ENCODE measurements at regions not wholly inside any gene's neighbourhood (a gene's known extent, or its start where the extent isn't known, plus 50 kb on each side); places are given as distances from the start of the nearest gene placed in this dataset.

DNA sequence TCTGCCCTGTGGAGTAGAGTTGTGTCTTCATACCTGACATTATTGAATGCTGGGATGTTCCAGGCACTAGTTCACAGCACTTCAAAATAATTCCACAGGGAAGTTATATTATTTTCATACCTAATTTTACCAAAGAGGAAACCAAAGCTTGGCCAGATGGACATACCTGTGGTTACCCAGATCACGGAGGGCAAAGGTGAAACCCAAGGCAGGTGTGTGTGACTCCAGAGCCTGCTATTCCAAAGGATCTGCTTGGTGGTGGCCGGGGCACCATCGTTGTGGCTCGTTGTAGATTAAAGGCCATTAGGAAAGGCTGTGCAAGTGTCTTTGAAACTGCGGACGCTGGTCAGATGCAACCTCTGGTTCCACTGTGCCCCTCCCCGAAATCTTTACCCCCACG, 108.6 kb downstream of the ZBTB18 start:
- Mint-ChIP-seq H3K36me3 (peaks cover 3% of the 10 kb centered on the region; the same call in 1 of the 2 replicates), H3K27me3 (ENCODE audit: low read depth) (no peaks in the 10 kb centered on the region), H3K27ac (no peak overlapping the region), H3K4me1 (peaks cover 17% of the 10 kb centered on the region), H3K9me3 (peaks cover 4% of the 10 kb centered on the region), H3K4me3 (no peak overlapping the region)
- no peak for ATAC-seq
- TF ChIP-seq ETV6 (CRISPR knock-in tag; IDR thresholded peaks at IDR 0.05) (no peak), EMX1 (CRISPR knock-in tag; IDR thresholded peaks at IDR 0.05) (no peak), SP1 (CRISPR knock-in tag; conservative IDR thresholded peaks at IDR 0.05) (no peak), ZNF671 (CRISPR knock-in tag; IDR thresholded peaks at IDR 0.05) (no peak), ZNF396 (CRISPR knock-in tag; IDR thresholded peaks at IDR 0.05; ENCODE audit: borderline replicate concordance) (no peak), SOX15 (CRISPR knock-in tag; IDR thresholded peaks at IDR 0.05) (no peak)
- TF ChIP-seq, protein P1, sequence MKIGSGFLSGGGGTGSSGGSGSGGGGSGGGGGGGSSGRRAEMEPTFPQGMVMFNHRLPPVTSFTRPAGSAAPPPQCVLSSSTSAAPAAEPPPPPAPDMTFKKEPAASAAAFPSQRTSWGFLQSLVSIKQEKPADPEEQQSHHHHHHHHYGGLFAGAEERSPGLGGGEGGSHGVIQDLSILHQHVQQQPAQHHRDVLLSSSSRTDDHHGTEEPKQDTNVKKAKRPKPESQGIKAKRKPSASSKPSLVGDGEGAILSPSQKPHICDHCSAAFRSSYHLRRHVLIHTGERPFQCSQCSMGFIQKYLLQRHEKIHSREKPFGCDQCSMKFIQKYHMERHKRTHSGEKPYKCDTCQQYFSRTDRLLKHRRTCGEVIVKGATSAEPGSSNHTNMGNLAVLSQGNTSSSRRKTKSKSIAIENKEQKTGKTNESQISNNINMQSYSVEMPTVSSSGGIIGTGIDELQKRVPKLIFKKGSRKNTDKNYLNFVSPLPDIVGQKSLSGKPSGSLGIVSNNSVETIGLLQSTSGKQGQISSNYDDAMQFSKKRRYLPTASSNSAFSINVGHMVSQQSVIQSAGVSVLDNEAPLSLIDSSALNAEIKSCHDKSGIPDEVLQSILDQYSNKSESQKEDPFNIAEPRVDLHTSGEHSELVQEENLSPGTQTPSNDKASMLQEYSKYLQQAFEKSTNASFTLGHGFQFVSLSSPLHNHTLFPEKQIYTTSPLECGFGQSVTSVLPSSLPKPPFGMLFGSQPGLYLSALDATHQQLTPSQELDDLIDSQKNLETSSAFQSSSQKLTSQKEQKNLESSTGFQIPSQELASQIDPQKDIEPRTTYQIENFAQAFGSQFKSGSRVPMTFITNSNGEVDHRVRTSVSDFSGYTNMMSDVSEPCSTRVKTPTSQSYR (CRISPR knock-in tag; IDR thresholded peaks at IDR 0.05), result no peak
- no peak for DNase-seq (ENCODE audit: low spot score)
- CTCF ChIA-PET, result no interaction called here
- POLR2A ChIA-PET, result no interaction called here

DNA sequence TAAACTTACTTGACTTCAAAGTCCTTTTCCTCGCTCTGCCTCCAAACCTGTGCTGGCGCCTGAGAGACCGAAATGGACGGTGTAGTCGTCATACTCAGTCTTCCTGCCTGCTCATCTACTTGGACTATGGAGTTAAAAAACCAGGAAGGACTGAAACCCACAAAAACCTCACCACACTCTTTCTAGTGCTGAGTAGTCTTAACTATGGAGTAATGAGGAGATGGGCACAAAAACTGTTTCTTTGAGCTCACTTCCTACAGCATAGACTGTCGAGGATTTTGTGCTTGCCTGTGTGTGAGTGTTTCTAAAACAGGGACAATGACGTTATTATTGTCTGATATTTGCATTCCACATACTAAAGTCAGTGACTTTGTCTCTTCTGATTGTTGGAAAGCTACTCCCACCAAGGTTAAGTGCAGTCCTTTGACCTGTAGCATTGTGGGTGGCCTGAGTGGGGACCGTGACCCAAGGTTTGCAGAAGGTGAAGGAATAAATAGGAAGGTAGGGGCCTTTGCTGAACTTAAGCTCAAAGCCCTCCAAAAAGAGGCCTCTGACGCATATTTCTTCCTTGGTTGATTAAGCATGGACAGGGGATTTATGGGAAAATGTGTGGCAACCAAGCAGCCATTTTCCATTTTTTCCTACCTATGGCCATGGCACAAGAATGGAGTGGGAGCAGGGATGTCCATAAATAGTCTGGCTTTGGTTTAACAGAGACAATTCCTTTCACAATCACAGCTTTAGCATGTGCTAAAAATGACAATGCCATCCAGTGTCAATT, 109.6 kb downstream of the ZBTB18 start:
- DNase-seq (ENCODE audit: low spot score) (no peak), ATAC-seq (no peak)
- peaks cover 3% of the 10 kb centered on the region; the same call in 1 of the 2 replicates for H3K36me3 Mint-ChIP-seq
- POLR2A ChIA-PET, result interaction anchor here (0.7 kb wide), 1 partner anchor 30 kb away, joined by 3 read pairs; no protein-coding TSS in a partner anchor
- H3K27me3 Mint-ChIP-seq (ENCODE audit: low read depth), result no peaks in the 10 kb centered on the region
- peaks cover 14% of the 10 kb centered on the region for H3K4me1 Mint-ChIP-seq
- TF ChIP-seq NFYB (CRISPR knock-in tag; conservative IDR thresholded peaks at IDR 0.05; ENCODE audit: low read depth) (no peak), ZNF219 (CRISPR knock-in tag; IDR thresholded peaks at IDR 0.05; ENCODE audit: borderline replicate concordance) (no peak)
- TF ChIP-seq, protein P2, sequence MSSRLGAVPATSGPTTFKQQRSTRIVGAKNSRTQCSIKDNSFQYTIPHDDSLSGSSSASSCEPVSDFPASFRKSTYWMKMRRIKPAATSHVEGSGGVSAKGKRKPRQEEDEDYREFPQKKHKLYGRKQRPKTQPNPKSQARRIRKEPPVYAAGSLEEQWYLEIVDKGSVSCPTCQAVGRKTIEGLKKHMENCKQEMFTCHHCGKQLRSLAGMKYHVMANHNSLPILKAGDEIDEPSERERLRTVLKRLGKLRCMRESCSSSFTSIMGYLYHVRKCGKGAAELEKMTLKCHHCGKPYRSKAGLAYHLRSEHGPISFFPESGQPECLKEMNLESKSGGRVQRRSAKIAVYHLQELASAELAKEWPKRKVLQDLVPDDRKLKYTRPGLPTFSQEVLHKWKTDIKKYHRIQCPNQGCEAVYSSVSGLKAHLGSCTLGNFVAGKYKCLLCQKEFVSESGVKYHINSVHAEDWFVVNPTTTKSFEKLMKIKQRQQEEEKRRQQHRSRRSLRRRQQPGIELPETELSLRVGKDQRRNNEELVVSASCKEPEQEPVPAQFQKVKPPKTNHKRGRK (CRISPR knock-in tag; IDR thresholded peaks at IDR 0.05; ENCODE audit: borderline replicate concordance), result no peak
- no peak overlapping the region for H3K4me3 Mint-ChIP-seq
- H3K27ac Mint-ChIP-seq, result no peak overlapping the region
- H3K9me3 Mint-ChIP-seq, result peaks cover 4% of the 10 kb centered on the region
- CTCF ChIA-PET, result no interaction called here

DNA sequence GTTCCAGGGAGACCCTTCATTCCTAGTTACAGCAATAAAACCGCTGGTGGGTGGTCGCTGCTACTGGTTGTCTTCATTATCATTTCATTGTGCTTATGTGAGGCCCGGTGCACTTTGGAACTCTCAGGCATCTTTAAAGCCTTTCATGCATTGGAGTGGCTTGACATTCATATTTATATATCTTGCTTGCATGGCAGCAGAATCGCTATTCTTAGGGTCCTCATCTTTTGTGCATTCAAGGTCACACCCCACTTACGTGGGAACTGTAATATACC, 110.1 kb downstream of the ZBTB18 start:
- Mint-ChIP-seq H3K9me3 (peaks cover 4% of the 10 kb centered on the region), H3K27ac (no peak overlapping the region), H3K4me3 (no peak overlapping the region), H3K36me3 (peaks cover 3% of the 10 kb centered on the region; the same call in 1 of the 2 replicates), H3K27me3 (ENCODE audit: low read depth) (no peaks in the 10 kb centered on the region), H3K4me1 (peaks cover 14% of the 10 kb centered on the region)
- no peak for DNase-seq (ENCODE audit: low spot score)
- ChIA-PET POLR2A (no interaction called here), CTCF (no interaction called here)
- no peak; the same call in 1 of the 2 replicates for ATAC-seq
- no peak for TF ChIP-seq FOXP1 (CRISPR knock-in tag; IDR thresholded peaks at IDR 0.05; ENCODE audit: borderline replicate concordance)
- TF ChIP-seq NFE2L1 (CRISPR knock-in tag; IDR thresholded peaks at IDR 0.05), result no peak
- no peak for TF ChIP-seq SP1 (CRISPR knock-in tag; conservative IDR thresholded peaks at IDR 0.05)
- TF ChIP-seq TEAD4 (CRISPR knock-in tag; IDR thresholded peaks at IDR 0.05), result no peak
- no peak for TF ChIP-seq ZNF416 (CRISPR knock-in tag; IDR thresholded peaks at IDR 0.05)
- no peak for TF ChIP-seq SMAD4 (CRISPR knock-in tag; IDR thresholded peaks at IDR 0.05)
- TF ChIP-seq, protein P3, sequence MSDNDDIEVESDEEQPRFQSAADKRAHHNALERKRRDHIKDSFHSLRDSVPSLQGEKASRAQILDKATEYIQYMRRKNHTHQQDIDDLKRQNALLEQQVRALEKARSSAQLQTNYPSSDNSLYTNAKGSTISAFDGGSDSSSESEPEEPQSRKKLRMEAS (CRISPR knock-in tag; IDR thresholded peaks at IDR 0.05), result no peak
- TF ChIP-seq JAZF1 (CRISPR knock-in tag; IDR thresholded peaks at IDR 0.05), result no peak
- TF ChIP-seq, protein P4, sequence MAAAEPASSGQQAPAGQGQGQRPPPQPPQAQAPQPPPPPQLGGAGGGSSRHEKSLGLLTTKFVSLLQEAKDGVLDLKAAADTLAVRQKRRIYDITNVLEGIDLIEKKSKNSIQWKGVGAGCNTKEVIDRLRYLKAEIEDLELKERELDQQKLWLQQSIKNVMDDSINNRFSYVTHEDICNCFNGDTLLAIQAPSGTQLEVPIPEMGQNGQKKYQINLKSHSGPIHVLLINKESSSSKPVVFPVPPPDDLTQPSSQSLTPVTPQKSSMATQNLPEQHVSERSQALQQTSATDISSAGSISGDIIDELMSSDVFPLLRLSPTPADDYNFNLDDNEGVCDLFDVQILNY (CRISPR knock-in tag; IDR thresholded peaks at IDR 0.05), result no peak
- TF ChIP-seq, protein P5, sequence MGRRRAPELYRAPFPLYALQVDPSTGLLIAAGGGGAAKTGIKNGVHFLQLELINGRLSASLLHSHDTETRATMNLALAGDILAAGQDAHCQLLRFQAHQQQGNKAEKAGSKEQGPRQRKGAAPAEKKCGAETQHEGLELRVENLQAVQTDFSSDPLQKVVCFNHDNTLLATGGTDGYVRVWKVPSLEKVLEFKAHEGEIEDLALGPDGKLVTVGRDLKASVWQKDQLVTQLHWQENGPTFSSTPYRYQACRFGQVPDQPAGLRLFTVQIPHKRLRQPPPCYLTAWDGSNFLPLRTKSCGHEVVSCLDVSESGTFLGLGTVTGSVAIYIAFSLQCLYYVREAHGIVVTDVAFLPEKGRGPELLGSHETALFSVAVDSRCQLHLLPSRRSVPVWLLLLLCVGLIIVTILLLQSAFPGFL (CRISPR knock-in tag; IDR thresholded peaks at IDR 0.05; ENCODE audit: borderline replicate concordance), result no peak
- no peak for TF ChIP-seq MYBL2 (CRISPR knock-in tag; IDR thresholded peaks at IDR 0.05)
- no peak for TF ChIP-seq FOXJ3 (CRISPR knock-in tag; IDR thresholded peaks at IDR 0.05; ENCODE audit: borderline replicate concordance)
- no peak for TF ChIP-seq TEAD1 (CRISPR knock-in tag; IDR thresholded peaks at IDR 0.05)
- TF ChIP-seq PRRX2 (CRISPR knock-in tag; IDR thresholded peaks at IDR 0.05), result no peak
